HG03439 (cell line): ENCODE measurements at regions not wholly inside any gene's neighbourhood (a gene's known extent, or its start where the extent isn't known, plus 50 kb on each side); places are given as distances from the start of the nearest gene placed in this dataset.
A peak's percentile ranks its signal among the peaks of the same experiment; 100 is the strongest.

ENCODE experiments used
- ATAC-seq: cut with Tn5 transposase; IDR thresholded peaks from one replicate; pipeline ENCODE4 v1.9.1; 2021; ENCODE audit warnings: mild to moderate bottlenecking, moderate library complexity; ENCODE audit not compliant: unreplicated experiment

- no peak for ATAC-seq
Observed at GRCh38 chrX:107560041-107560440, 68.3 kb upstream of the PRPS1 start.

- no peak for ATAC-seq
Observed at GRCh38 chrX:107560980-107561379, 67.3 kb upstream of the PRPS1 start.

GRCh38 chrX:107561468-107562215 is 66.7 kb upstream of the PRPS1 start:
- no peak for ATAC-seq

- no peak for ATAC-seq
Observed at GRCh38 chrX:107562482-107562881, 65.8 kb upstream of the PRPS1 start.

- no peak for ATAC-seq
Observed at GRCh38 chrX:107563824-107564223, 64.5 kb upstream of the PRPS1 start.

- ATAC-seq, result no peak
Observed at GRCh38 chrX:107565015-107565414, 63.3 kb upstream of the PRPS1 start.

- ATAC-seq, result no peak
Observed at GRCh38 chrX:107565931-107566603, 62.2 kb upstream of the PRPS1 start.

- ATAC-seq, result no peak
Observed at GRCh38 chrX:107566604-107567262, 61.6 kb upstream of the PRPS1 start.

- no peak for ATAC-seq
Observed at GRCh38 chrX:107567370-107567769, 60.9 kb upstream of the PRPS1 start.

GRCh38 chrX:107571296-107571998 is 56.9 kb upstream of the PRPS1 start:
- ATAC-seq, result no peak

- no peak for ATAC-seq
Observed at GRCh38 chrX:107573016-107573415, 55.3 kb upstream of the PRPS1 start.

GRCh38 chrX:107574054-107574683 is 54.1 kb upstream of the PRPS1 start:
- no peak for ATAC-seq

- ATAC-seq, result no peak
Observed at GRCh38 chrX:107574711-107575110, 53.6 kb upstream of the PRPS1 start.

- no peak for ATAC-seq
Observed at GRCh38 chrX:107576392-107576791, 51.9 kb upstream of the PRPS1 start.

GRCh38 chrX:107576841-107577240 is 51.5 kb upstream of the PRPS1 start:
- ATAC-seq, result peak; percentile 91

- no peak for ATAC-seq
Observed at GRCh38 chrX:107577933-107578332, 50.4 kb upstream of the PRPS1 start.
